ENCODE measurements at regions not wholly inside any gene's neighbourhood (a gene's known extent, or its start where the extent isn't known, plus 50 kb on each side); places are given as distances from the start of the nearest gene placed in this dataset.

- Histone ChIP-seq H3K4me3 (replicated peaks; ENCODE audit: insufficient read depth, low read length) (no peak overlapping the region), H3K27ac (replicated peaks) (no peak overlapping the region), H3K27me3 (ENCODE audit: insufficient read depth, poor library complexity, severe bottlenecking) (no peaks in the 10 kb centered on the region)
- no peak for DNase-seq (ENCODE audit: low read depth in 1 of 2, low spot score in 1 of 2)
- TF ChIP-seq, protein P1, sequence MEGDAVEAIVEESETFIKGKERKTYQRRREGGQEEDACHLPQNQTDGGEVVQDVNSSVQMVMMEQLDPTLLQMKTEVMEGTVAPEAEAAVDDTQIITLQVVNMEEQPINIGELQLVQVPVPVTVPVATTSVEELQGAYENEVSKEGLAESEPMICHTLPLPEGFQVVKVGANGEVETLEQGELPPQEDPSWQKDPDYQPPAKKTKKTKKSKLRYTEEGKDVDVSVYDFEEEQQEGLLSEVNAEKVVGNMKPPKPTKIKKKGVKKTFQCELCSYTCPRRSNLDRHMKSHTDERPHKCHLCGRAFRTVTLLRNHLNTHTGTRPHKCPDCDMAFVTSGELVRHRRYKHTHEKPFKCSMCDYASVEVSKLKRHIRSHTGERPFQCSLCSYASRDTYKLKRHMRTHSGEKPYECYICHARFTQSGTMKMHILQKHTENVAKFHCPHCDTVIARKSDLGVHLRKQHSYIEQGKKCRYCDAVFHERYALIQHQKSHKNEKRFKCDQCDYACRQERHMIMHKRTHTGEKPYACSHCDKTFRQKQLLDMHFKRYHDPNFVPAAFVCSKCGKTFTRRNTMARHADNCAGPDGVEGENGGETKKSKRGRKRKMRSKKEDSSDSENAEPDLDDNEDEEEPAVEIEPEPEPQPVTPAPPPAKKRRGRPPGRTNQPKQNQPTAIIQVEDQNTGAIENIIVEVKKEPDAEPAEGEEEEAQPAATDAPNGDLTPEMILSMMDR (IDR thresholded peaks at IDR 0.05; ENCODE audit: insufficient read depth, low read length) = no peak
- TF ChIP-seq GABPA (IDR thresholded peaks at IDR 0.05; ENCODE audit: low read depth) = no peak
- no peak for TF ChIP-seq POLR2AphosphoS5 (IDR thresholded peaks at IDR 0.05; ENCODE audit: low read depth)
- TF ChIP-seq SPI1 (IDR thresholded peaks at IDR 0.05; ENCODE audit: borderline replicate concordance, low read depth) = no peak
- TF ChIP-seq, protein P2, sequence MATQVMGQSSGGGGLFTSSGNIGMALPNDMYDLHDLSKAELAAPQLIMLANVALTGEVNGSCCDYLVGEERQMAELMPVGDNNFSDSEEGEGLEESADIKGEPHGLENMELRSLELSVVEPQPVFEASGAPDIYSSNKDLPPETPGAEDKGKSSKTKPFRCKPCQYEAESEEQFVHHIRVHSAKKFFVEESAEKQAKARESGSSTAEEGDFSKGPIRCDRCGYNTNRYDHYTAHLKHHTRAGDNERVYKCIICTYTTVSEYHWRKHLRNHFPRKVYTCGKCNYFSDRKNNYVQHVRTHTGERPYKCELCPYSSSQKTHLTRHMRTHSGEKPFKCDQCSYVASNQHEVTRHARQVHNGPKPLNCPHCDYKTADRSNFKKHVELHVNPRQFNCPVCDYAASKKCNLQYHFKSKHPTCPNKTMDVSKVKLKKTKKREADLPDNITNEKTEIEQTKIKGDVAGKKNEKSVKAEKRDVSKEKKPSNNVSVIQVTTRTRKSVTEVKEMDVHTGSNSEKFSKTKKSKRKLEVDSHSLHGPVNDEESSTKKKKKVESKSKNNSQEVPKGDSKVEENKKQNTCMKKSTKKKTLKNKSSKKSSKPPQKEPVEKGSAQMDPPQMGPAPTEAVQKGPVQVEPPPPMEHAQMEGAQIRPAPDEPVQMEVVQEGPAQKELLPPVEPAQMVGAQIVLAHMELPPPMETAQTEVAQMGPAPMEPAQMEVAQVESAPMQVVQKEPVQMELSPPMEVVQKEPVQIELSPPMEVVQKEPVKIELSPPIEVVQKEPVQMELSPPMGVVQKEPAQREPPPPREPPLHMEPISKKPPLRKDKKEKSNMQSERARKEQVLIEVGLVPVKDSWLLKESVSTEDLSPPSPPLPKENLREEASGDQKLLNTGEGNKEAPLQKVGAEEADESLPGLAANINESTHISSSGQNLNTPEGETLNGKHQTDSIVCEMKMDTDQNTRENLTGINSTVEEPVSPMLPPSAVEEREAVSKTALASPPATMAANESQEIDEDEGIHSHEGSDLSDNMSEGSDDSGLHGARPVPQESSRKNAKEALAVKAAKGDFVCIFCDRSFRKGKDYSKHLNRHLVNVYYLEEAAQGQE (IDR thresholded peaks at IDR 0.05; ENCODE audit: insufficient replicate concordance, low read depth) = no peak
Measured at GRCh38 chr5:98163796-98164493, 609.5 kb upstream of the RGMB start.

DNA sequence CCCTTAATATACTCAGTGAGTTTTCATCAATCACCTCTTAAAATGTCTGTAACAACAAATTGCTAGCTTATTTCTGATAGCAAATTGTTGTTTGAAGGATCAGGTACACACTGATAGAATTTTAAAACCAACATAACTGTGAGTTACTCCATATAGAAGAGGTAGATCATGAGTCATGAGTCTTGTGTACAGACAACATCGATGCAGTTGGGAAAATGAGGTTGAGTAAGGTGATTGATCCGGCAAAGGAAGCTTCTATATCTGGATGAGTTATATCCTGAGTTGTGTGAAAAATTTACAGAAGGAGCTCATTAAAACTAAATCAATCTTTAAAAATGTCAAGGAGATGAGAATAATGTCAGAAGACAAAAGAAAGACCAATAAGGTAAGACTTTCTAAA, 604.6 kb upstream of the RGMB start:
- TF ChIP-seq, protein P2 (IDR thresholded peaks at IDR 0.05; ENCODE audit: insufficient replicate concordance, low read depth) = no peak
- no peak for TF ChIP-seq POLR2AphosphoS5 (IDR thresholded peaks at IDR 0.05; ENCODE audit: low read depth)
- TF ChIP-seq, protein P1 (IDR thresholded peaks at IDR 0.05; ENCODE audit: insufficient read depth, low read length) = no peak
- TF ChIP-seq SPI1 (IDR thresholded peaks at IDR 0.05; ENCODE audit: borderline replicate concordance, low read depth) = no peak
- TF ChIP-seq GABPA (IDR thresholded peaks at IDR 0.05; ENCODE audit: low read depth) = no peak

DNA sequence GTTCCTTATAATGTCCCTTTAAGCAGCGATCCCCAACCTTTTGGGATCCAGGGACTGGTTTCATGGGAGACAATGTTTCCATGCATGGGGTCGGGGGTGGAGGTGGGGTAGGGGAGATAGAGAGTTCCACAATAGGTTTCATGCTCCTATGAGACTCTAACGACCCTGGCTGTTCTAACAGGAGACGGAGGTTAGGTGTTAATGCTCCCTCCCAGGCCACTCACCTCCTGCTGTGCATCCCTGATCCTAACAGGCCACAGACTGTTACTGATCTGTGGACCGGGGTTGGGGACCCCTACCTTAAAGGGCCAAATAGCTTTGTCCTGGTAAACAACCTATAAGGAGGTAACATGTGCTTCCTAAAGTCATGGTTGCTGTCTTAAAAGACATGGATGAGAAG, 602.5 kb upstream of the RGMB start:
- H3K27ac ChIP-seq (replicated peaks) = no peak overlapping the region

More for the DNA sequence above, 604.6 kb upstream of the RGMB start:
- H3K4me3 ChIP-seq (replicated peaks; ENCODE audit: insufficient read depth, low read length) = no peak overlapping the region
- H3K27ac ChIP-seq (replicated peaks) = no peak overlapping the region
- no peak for DNase-seq (ENCODE audit: low read depth in 1 of 2, low spot score in 1 of 2)
- H3K27me3 ChIP-seq (ENCODE audit: insufficient read depth, poor library complexity, severe bottlenecking) = no peaks in the 10 kb centered on the region

More for the DNA sequence above, 602.5 kb upstream of the RGMB start:
- DNase-seq (ENCODE audit: low read depth in 1 of 2, low spot score in 1 of 2) = no peak
- Histone ChIP-seq H3K4me3 (replicated peaks; ENCODE audit: insufficient read depth, low read length) (no peak overlapping the region), H3K27me3 (ENCODE audit: insufficient read depth, poor library complexity, severe bottlenecking) (no peaks in the 10 kb centered on the region)
- TF ChIP-seq GABPA (IDR thresholded peaks at IDR 0.05; ENCODE audit: low read depth) (no peak), POLR2AphosphoS5 (IDR thresholded peaks at IDR 0.05; ENCODE audit: low read depth) (no peak), SPI1 (IDR thresholded peaks at IDR 0.05; ENCODE audit: borderline replicate concordance, low read depth) (no peak)
- TF ChIP-seq, protein P2 (IDR thresholded peaks at IDR 0.05; ENCODE audit: insufficient replicate concordance, low read depth) = no peak
- TF ChIP-seq, protein P1 (IDR thresholded peaks at IDR 0.05; ENCODE audit: insufficient read depth, low read length) = no peak
